ENCODE measurements at regions not wholly inside any gene's neighbourhood (a gene's known extent, or its start where the extent isn't known, plus 50 kb on each side); places are given as distances from the start of the nearest gene placed in this dataset.

- no peak overlapping the region for H2AFZ ChIP-seq
- Mint-ChIP-seq H3K27ac (no peak overlapping the region), H3K36me3 (ENCODE audit: low read depth) (no peaks in the 10 kb centered on the region), H3K27me3 (ENCODE audit: insufficient read depth, low read depth, poor library complexity) (no peaks in the 10 kb centered on the region), H3K4me3 (no peak overlapping the region), H3K9me3 (no peaks in the 10 kb centered on the region), H3K4me1 (peaks cover 13% of the 10 kb centered on the region)
- no peaks in the 10 kb centered on the region for H3K27me3 ChIP-seq (ENCODE audit: insufficient read depth)
- no peaks in the 10 kb centered on the region for H4K20me1 ChIP-seq (replicated peaks; ENCODE audit: insufficient read depth)
- peaks cover 14% of the 10 kb centered on the region; the same call in 1 of the 2 replicates for H3K4me1 ChIP-seq (ENCODE audit: insufficient read depth)
- H3K4me3 ChIP-seq, result no peak overlapping the region
- H3K27ac ChIP-seq (ENCODE audit: low read depth), result no peak overlapping the region
- DNase-seq (ENCODE audit: low spot score) (no peak), ATAC-seq (no peak)
- no peaks in the 10 kb centered on the region for H3F3A ChIP-seq (replicated peaks; ENCODE audit: low read depth)
- no peaks in the 10 kb centered on the region for H3K36me3 ChIP-seq (ENCODE audit: insufficient read depth)
- H3K4me2 ChIP-seq, result no peak overlapping the region
- 0 out of 2 replicates have a peak, but pooled peaks cover 2% of the 10 kb centered on the region for H3K9me2 ChIP-seq (ENCODE audit: insufficient read depth)
- TF ChIP-seq ETS1 (IDR thresholded peaks at IDR 0.05) (no peak), EZH2 (IDR thresholded peaks at IDR 0.05; ENCODE audit: low read depth, unreplicated experiment) (no peak), EZH2phosphoT487 (IDR thresholded peaks at IDR 0.05; ENCODE audit: unreplicated experiment) (no peak), JUNB (IDR thresholded peaks at IDR 0.05; ENCODE audit: unreplicated experiment) (no peak), POLR2AphosphoS5 (IDR thresholded peaks at IDR 0.05; ENCODE audit: low read depth) (no peak), NANOG (IDR thresholded peaks at IDR 0.05; ENCODE audit: borderline replicate concordance) (no peak), ZNF114 (CRISPR knock-in tag; IDR thresholded peaks at IDR 0.05) (no peak), STAT1 (IDR thresholded peaks at IDR 0.05; ENCODE audit: unreplicated experiment) (no peak), ZNF331 (CRISPR knock-in tag; IDR thresholded peaks at IDR 0.05; ENCODE audit: low read depth) (no peak), ZNF462 (CRISPR knock-in tag; IDR thresholded peaks at IDR 0.05) (no peak)
- TF ChIP-seq, protein P1, sequence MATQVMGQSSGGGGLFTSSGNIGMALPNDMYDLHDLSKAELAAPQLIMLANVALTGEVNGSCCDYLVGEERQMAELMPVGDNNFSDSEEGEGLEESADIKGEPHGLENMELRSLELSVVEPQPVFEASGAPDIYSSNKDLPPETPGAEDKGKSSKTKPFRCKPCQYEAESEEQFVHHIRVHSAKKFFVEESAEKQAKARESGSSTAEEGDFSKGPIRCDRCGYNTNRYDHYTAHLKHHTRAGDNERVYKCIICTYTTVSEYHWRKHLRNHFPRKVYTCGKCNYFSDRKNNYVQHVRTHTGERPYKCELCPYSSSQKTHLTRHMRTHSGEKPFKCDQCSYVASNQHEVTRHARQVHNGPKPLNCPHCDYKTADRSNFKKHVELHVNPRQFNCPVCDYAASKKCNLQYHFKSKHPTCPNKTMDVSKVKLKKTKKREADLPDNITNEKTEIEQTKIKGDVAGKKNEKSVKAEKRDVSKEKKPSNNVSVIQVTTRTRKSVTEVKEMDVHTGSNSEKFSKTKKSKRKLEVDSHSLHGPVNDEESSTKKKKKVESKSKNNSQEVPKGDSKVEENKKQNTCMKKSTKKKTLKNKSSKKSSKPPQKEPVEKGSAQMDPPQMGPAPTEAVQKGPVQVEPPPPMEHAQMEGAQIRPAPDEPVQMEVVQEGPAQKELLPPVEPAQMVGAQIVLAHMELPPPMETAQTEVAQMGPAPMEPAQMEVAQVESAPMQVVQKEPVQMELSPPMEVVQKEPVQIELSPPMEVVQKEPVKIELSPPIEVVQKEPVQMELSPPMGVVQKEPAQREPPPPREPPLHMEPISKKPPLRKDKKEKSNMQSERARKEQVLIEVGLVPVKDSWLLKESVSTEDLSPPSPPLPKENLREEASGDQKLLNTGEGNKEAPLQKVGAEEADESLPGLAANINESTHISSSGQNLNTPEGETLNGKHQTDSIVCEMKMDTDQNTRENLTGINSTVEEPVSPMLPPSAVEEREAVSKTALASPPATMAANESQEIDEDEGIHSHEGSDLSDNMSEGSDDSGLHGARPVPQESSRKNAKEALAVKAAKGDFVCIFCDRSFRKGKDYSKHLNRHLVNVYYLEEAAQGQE (IDR thresholded peaks at IDR 0.05; ENCODE audit: unreplicated experiment), result no peak
- TF ChIP-seq, protein P2, sequence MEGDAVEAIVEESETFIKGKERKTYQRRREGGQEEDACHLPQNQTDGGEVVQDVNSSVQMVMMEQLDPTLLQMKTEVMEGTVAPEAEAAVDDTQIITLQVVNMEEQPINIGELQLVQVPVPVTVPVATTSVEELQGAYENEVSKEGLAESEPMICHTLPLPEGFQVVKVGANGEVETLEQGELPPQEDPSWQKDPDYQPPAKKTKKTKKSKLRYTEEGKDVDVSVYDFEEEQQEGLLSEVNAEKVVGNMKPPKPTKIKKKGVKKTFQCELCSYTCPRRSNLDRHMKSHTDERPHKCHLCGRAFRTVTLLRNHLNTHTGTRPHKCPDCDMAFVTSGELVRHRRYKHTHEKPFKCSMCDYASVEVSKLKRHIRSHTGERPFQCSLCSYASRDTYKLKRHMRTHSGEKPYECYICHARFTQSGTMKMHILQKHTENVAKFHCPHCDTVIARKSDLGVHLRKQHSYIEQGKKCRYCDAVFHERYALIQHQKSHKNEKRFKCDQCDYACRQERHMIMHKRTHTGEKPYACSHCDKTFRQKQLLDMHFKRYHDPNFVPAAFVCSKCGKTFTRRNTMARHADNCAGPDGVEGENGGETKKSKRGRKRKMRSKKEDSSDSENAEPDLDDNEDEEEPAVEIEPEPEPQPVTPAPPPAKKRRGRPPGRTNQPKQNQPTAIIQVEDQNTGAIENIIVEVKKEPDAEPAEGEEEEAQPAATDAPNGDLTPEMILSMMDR (conservative IDR thresholded peaks at IDR 0.05; ENCODE audit: low read depth in 2 of 2), result no peak
- no peaks in the 10 kb centered on the region for H3K79me2 ChIP-seq (replicated peaks; ENCODE audit: insufficient read depth)
These were observed 107.8 kb downstream of the BMP4 start for GRCh38 chr14:53848854-53849253.

Data from GM23338 (cell line).